ENCODE measurements at regions not wholly inside any gene's neighbourhood (a gene's known extent, or its start where the extent isn't known, plus 50 kb on each side); places are given as distances from the start of the nearest gene placed in this dataset.

DNA sequence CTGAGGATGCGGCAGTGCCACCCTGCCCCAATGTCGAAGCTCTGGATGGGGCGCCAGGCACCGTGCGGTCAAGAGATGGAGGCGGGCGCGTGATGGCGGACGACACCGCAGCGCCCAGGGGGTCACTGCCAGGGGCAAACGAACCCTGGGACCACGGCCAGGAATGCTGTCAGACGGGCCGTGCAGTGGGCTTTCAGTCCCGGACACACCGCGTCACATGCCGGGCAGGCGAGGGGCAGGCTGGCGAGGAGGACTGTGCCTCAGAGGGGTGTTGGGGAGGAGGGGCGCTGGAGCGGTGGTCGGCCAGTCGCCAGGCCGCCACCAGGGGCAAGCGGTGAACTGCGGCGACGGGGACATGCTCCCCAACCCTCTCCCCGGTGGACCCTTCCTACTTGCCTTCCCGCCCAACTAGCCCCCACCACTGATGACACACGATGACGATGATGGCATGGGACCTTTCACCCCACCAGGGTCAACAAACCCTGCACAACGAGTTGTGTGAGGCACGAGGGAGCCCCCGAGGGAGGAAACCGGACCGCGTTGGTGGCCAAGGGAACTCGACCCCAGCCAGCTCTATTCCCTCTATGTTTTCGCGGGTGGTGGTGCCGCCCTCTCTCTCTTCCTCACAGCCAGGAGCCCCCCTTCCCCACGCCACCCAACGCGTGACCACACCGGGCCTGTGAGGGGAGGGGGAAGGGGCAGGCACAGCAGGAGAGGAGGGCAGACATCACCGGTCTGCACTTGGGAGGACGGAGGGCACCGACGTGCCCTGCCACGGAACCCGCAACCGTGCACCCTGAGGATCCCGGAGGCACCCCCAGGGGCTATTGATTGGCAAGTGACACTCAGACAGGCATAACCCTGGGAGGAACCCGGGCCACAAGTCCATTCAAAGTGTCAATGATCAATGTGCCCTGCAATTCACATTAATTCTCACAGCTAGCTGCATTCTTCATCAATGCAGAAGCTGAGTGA is 1960.9 kb upstream of the DEFB115 start:
- Histone ChIP-seq H3K9me3 (ENCODE audit: control insufficient read depth, insufficient read depth, low read depth, low read length) (no peaks in the 10 kb centered on the region), H3K36me3 (ENCODE audit: control insufficient read depth in 2 of 2, insufficient read depth in 1 of 2, low read length in 2 of 2) (no peaks in the 10 kb centered on the region), H3K27ac (ENCODE audit: extremely low read depth, low read depth, low read length) (no peak overlapping the region), H3K4me3 (ENCODE audit: low read depth, low read length) (no peak overlapping the region), H3K4me1 (ENCODE audit: control insufficient read depth, insufficient read depth, low read length) (no peaks in the 10 kb centered on the region)
- TF ChIP-seq ZBTB17 (tag by site-specific recombination; IDR thresholded peaks at IDR 0.05) (no peak), ZNF544 (tag by site-specific recombination; IDR thresholded peaks at IDR 0.05) (no peak), RBAK (tag by site-specific recombination; IDR thresholded peaks at IDR 0.05) (no peak), ZNF174 (tag by site-specific recombination; IDR thresholded peaks at IDR 0.05) (no peak), EGR2 (tag by site-specific recombination; IDR thresholded peaks at IDR 0.05; ENCODE audit: low read depth) (no peak), ZBTB48 (tag by site-specific recombination; IDR thresholded peaks at IDR 0.05) (no peak), GFI1B (tag by site-specific recombination; IDR thresholded peaks at IDR 0.05) (no peak), ZNF677 (tag by site-specific recombination; IDR thresholded peaks at IDR 0.05) (no peak), MYNN (tag by site-specific recombination; IDR thresholded peaks at IDR 0.05; ENCODE audit: borderline replicate concordance) (no peak)
- TF ChIP-seq, protein P1, sequence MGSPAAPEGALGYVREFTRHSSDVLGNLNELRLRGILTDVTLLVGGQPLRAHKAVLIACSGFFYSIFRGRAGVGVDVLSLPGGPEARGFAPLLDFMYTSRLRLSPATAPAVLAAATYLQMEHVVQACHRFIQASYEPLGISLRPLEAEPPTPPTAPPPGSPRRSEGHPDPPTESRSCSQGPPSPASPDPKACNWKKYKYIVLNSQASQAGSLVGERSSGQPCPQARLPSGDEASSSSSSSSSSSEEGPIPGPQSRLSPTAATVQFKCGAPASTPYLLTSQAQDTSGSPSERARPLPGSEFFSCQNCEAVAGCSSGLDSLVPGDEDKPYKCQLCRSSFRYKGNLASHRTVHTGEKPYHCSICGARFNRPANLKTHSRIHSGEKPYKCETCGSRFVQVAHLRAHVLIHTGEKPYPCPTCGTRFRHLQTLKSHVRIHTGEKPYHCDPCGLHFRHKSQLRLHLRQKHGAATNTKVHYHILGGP (tag by site-specific recombination; IDR thresholded peaks at IDR 0.05), result no peak
- TF ChIP-seq, protein P2, sequence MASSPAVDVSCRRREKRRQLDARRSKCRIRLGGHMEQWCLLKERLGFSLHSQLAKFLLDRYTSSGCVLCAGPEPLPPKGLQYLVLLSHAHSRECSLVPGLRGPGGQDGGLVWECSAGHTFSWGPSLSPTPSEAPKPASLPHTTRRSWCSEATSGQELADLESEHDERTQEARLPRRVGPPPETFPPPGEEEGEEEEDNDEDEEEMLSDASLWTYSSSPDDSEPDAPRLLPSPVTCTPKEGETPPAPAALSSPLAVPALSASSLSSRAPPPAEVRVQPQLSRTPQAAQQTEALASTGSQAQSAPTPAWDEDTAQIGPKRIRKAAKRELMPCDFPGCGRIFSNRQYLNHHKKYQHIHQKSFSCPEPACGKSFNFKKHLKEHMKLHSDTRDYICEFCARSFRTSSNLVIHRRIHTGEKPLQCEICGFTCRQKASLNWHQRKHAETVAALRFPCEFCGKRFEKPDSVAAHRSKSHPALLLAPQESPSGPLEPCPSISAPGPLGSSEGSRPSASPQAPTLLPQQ (tag by site-specific recombination; IDR thresholded peaks at IDR 0.05), result no peak
- TF ChIP-seq, protein P3, sequence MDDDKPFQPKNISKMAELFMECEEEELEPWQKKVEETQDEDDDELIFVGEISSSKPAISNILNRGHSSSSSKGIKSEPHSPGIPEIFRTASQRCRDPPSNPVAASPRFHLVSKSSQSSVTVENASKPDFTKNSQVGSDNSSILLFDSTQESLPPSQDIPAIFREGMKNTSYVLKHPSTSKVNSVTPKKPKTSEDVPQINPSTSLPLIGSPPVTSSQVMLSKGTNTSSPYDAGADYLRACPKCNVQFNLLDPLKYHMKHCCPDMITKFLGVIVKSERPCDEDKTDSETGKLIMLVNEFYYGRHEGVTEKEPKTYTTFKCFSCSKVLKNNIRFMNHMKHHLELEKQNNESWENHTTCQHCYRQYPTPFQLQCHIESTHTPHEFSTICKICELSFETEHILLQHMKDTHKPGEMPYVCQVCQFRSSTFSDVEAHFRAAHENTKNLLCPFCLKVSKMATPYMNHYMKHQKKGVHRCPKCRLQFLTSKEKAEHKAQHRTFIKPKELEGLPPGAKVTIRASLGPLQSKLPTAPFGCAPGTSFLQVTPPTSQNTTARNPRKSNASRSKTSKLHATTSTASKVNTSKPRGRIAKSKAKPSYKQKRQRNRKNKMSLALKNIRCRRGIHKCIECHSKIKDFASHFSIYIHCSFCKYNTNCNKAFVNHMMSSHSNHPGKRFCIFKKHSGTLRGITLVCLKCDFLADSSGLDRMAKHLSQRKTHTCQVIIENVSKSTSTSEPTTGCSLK (tag by site-specific recombination; IDR thresholded peaks at IDR 0.05), result no peak
- ChIA-PET CTCF (no interaction called here), POLR2A (no interaction called here)

DNA sequence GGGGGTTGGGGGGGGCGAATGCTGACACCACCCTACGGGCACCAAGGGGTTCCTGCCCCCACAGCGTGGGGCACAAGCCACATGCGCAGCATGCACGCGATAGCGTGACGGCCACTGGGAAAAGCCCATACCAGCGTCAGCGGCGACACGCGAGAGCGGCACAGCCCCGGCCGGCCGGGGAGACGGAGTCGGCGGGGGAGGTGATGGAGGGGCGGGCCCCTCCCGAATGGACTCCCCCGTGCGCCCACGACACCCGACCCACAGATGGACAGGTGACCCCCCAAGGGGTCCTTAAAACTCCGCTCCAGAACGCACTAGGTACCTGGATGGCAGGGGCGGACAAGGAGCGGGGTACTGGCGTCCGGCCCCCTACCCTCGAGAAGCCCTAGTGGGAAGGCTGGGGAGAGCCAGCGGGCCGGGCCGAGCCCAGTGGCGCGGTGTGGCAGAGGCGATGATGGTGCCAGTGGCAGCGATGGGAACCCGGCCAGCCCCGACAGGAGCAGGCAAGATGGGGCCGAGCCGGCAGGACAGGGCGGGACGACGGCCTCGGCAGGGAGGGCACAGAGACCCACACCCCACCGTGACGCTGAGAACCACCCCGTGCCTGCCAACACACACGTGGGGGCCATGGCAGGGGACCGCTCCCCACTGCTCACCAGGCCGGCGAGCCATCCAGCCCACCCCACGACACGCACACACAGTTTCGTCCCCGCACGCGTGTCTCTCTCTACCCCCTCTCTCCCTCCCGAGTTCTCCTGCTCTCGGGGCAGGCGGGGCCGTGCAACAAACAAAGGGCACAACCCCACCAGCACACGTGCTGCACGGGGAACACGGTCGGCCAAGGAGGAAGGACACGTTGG is 1959.8 kb upstream of the DEFB115 start:
- Histone ChIP-seq H3K27ac (ENCODE audit: extremely low read depth, low read depth, low read length) (no peak overlapping the region), H3K9me3 (ENCODE audit: control insufficient read depth, insufficient read depth, low read depth, low read length) (no peaks in the 10 kb centered on the region), H3K4me1 (ENCODE audit: control insufficient read depth, insufficient read depth, low read length) (no peaks in the 10 kb centered on the region), H3K4me3 (ENCODE audit: low read depth, low read length) (no peak overlapping the region), H3K36me3 (ENCODE audit: control insufficient read depth in 2 of 2, insufficient read depth in 1 of 2, low read length in 2 of 2) (no peaks in the 10 kb centered on the region)
- ChIA-PET CTCF (no interaction called here), POLR2A (no interaction called here)
- TF ChIP-seq ZEB2 (tag by site-specific recombination; IDR thresholded peaks at IDR 0.05) (no peak), SP7 (tag by site-specific recombination; IDR thresholded peaks at IDR 0.05) (no peak), ZSCAN16 (tag by site-specific recombination; IDR thresholded peaks at IDR 0.05) (no peak), ZNF138 (tag by site-specific recombination; IDR thresholded peaks at IDR 0.05; ENCODE audit: borderline replicate concordance) (no peak), ZIC2 (tag by site-specific recombination; IDR thresholded peaks at IDR 0.05) (no peak), ZNF510 (tag by site-specific recombination; IDR thresholded peaks at IDR 0.05; ENCODE audit: insufficient replicate concordance) (no peak), SCRT1 (tag by site-specific recombination; IDR thresholded peaks at IDR 0.05; ENCODE audit: borderline replicate concordance) (no peak), KLF7 (tag by site-specific recombination; IDR thresholded peaks at IDR 0.05; ENCODE audit: borderline replicate concordance) (no peak), ZNF341 (tag by site-specific recombination; IDR thresholded peaks at IDR 0.05; ENCODE audit: low read depth) (no peak), ZNF140 (tag by site-specific recombination; IDR thresholded peaks at IDR 0.05) (no peak), ZNF155 (tag by site-specific recombination; IDR thresholded peaks at IDR 0.05) (no peak), ZNF169 (tag by site-specific recombination; IDR thresholded peaks at IDR 0.05) (no peak)
- TF ChIP-seq, protein P4, sequence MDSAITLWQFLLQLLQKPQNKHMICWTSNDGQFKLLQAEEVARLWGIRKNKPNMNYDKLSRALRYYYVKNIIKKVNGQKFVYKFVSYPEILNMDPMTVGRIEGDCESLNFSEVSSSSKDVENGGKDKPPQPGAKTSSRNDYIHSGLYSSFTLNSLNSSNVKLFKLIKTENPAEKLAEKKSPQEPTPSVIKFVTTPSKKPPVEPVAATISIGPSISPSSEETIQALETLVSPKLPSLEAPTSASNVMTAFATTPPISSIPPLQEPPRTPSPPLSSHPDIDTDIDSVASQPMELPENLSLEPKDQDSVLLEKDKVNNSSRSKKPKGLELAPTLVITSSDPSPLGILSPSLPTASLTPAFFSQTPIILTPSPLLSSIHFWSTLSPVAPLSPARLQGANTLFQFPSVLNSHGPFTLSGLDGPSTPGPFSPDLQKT (IDR thresholded peaks at IDR 0.05; ENCODE audit: borderline replicate concordance, low read depth, low read length), result no peak
- TF ChIP-seq, protein P5, sequence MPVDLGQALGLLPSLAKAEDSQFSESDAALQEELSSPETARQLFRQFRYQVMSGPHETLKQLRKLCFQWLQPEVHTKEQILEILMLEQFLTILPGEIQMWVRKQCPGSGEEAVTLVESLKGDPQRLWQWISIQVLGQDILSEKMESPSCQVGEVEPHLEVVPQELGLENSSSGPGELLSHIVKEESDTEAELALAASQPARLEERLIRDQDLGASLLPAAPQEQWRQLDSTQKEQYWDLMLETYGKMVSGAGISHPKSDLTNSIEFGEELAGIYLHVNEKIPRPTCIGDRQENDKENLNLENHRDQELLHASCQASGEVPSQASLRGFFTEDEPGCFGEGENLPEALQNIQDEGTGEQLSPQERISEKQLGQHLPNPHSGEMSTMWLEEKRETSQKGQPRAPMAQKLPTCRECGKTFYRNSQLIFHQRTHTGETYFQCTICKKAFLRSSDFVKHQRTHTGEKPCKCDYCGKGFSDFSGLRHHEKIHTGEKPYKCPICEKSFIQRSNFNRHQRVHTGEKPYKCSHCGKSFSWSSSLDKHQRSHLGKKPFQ (tag by site-specific recombination; IDR thresholded peaks at IDR 0.05), result no peak
